SIG-M5 treated with dmso at 0.1 percent for 504 hours (cell line): ENCODE measurements at regions not wholly inside any gene's neighbourhood (a gene's known extent, or its start where the extent isn't known, plus 50 kb on each side); places are given as distances from the start of the nearest gene placed in this dataset.
"Not testable (repeated sequence)": the region's sequence is repeated elsewhere in the genome, so short reads cannot be mapped to it uniquely, and the experiment has no call there.

Source experiments
- DNase-seq: peaks from one replicate; lab custom pipeline; 2025; ENCODE audit not compliant: unreplicated experiment; lab: John Stamatoyannopoulos, UW

GRCh38 chr6:11851387-11851786 lies 72.8 kb upstream of the ADTRP start:
- DNase-seq = no peak

- DNase-seq = no peak
Observed at GRCh38 chr6:11848852-11849731, 70.5 kb upstream of the ADTRP start.

- DNase-seq = no peak
Observed at GRCh38 chr6:11848346-11848651, 69.7 kb upstream of the ADTRP start.

- no peak for DNase-seq
Observed at GRCh38 chr6:11847515-11848345, 69.1 kb upstream of the ADTRP start.

- DNase-seq = not testable (repeated sequence)
Observed at GRCh38 chr6:11847068-11847467, 68.5 kb upstream of the ADTRP start.

- DNase-seq = no peak
Observed at GRCh38 chr6:11845664-11846577, 67.3 kb upstream of the ADTRP start.

GRCh38 chr6:11842795-11843194 lies 64.2 kb upstream of the ADTRP start:
- not testable (repeated sequence) for DNase-seq

- DNase-seq = no peak
Observed at GRCh38 chr6:11835065-11835464, 56.5 kb upstream of the ADTRP start.

- no peak for DNase-seq
Observed at GRCh38 chr6:11833626-11834592, 55.3 kb upstream of the ADTRP start.

- no peak for DNase-seq
Observed at GRCh38 chr6:11831653-11832052, 53.0 kb upstream of the ADTRP start.

- no peak for DNase-seq
Observed at GRCh38 chr6:11830520-11830919, 51.9 kb upstream of the ADTRP start.

GRCh38 chr6:11830105-11830504 lies 51.5 kb upstream of the ADTRP start:
- DNase-seq = no peak

GRCh38 chr6:11828262-11828870 lies 49.8 kb upstream of the ADTRP start:
- peak; percentile 70 for DNase-seq
